ELF-1 (cell line): ENCODE measurements at regions not wholly inside any gene's neighbourhood (a gene's known extent, or its start where the extent isn't known, plus 50 kb on each side); places are given as distances from the start of the nearest gene placed in this dataset.
A peak's percentile ranks its signal among the peaks of the same experiment; 100 is the strongest.

Experiments
- DNase-seq: peaks from one replicate; pipeline ENCODE4 v3.0.0-alpha.2; 2016; ENCODE audit warnings: low read depth, low spot score

DNA sequence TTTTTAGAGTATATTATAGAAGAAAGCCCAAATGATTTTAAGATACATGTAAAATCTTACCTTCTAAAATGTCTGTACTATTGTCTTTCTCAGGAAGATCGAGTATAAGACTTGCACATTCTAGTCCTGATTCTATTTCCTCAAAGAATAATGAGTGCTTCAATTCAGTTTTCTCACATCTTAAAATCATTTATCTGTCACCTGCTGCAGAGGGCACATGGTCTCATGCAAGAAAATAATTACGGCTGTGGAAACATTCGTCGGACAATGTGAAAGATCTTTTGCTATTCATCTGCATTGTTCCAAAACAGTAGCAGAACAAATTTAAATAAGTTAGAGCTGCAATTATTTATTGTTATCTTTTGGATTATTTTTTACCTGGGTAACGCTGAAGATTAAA, 1403.5 kb downstream of the PCDH9 start:
- DNase-seq: no peak

DNA sequence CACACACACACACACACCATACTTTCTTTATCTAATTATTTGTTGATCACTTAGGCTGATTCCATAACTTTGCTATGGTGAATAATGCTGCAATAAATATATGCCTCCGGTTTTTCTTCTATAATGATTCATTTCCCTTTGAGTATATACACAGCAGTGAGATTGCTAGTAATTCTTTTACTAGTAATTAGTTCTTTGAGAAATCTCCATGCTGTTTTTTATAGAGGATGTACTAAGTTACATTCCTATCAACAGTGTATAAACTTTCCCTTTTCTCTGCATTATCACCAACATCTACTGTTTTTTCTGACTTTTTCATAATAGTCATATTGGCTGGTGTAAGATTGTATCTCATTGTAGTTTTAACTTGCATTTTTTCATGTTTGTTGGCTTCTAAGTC, 1405.1 kb downstream of the PCDH9 start:
- no peak for DNase-seq

DNA sequence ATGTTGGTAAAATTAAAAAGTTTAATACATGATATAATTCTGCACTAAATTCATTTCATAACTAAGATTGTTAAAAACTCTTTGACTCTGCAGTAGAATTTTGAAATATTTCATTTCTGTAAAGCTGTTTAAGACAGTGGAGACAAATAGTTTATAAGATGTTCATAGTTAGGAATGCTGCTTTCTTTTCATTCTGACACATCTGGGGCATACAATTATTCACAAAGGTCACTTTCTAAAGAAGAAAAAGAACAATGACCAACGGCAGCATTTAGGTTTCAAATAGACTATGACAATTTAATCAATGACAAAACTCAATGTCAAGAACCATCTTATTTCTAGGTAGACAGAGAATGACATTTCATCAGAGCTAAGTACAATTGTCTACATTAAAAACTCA, 1422.1 kb downstream of the PCDH9 start:
- DNase-seq: no peak

DNA sequence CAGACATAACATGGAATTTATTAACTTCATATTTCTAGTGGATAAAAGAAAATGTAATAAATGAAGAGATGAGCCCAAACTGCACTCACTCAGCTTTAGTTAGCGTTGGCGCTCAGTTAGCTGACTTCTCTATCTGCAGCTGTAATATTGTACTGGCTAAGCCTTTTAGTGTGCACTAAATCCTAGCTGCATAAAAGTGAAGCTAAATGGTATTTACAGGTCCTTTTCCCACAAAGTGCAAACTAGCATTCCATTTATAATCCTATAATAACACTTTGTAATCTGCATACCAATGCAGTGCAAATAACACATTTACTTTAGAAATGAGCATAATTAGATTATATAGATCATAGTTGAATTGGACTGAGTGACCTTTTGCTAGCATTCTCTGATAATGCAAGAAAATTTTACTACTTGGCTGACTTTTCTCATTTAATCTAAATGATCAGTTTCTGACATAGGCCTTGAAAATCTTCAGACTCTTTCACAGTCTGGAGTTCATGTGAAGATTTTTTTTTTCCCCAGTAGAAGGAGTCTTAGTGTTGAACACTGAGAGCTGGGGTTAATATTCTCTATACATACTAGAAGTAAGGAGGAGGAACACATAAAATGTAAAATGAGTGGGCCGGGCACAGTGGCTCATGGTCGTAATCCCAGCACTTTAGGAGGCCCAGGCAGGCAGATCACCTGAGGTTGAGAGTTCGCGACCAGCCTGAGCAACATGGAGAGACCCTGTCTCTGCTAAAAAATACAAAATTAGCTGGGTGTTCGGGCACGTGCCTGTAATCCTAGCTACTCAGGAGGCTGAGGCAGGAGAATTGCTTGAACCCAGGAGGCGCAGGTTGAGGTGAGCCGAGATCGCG, 1426.4 kb downstream of the PCDH9 start:
- DNase-seq: no peak

DNA sequence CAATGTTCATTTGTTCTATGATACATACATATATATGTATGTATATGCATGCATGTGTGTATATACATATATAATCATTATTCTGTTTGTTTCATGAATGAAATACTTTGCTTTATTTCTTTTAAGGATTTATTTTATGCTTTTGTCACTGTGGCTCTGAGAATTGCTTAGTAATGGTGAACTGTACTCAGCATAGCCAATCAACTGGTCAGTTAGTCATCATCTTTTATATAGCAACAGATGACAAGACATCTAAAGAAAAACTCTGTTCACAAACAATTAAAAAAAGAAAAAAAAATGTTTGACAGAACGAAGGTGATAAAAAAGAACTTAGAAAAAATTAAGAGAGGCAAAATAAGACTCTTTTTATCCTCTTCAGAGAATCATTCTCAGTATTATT, 1440.3 kb downstream of the PCDH9 start:
- no peak for DNase-seq

DNA sequence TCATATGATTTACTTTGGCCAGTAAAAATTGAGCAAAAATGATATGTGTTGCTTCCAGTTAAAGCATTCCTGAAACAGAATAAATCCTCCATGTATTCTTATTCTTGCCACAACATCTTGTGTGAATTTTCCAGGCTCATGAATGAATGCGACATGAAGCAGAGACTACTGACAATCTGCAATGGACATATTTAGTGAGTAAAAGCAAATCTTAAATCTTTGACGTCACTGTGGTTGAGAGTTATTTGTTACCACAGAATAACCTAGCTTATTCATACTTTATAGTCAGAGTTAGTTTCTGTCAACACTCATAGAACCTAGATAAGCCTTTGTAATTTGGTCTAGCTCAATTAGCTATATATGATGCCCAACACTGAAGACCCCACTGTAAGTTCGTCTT, 1443.1 kb downstream of the PCDH9 start:
- no peak for DNase-seq

DNA sequence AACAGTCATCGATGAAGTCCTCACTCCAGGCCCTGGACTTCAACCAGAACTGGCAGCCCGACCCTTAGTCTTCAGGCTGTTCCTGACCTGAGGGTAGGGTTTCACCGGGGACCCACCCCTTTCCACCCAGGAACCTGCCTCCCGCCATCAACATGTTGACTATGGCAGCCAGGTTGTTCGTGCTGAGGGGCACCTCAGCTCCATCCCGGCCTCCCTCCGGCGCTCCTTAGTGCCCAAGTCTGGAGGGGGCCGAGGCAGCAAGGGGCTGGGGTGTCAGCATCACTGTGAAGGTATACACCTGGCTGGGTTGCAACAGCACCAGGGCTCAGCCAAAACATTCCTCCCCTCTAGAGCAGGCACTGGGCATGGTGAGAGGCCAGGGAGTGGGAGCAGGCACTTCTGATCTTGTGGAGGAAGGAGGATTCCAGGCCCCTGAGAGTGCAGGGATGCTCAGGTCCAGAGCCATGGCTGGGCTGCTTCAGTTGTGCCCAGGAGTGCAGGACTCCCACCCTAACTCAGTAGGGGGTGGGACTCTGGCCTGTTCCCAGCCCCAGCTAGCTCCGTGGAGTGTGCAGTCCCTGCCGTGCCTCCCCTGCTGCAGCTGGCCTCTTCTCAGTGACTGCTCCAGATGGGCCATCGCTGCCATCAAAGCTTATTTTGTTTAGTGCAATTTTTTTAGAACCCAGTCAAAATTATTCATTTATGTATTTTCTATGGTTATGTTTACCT, 1445.9 kb downstream of the PCDH9 start:
- no peak for DNase-seq

DNA sequence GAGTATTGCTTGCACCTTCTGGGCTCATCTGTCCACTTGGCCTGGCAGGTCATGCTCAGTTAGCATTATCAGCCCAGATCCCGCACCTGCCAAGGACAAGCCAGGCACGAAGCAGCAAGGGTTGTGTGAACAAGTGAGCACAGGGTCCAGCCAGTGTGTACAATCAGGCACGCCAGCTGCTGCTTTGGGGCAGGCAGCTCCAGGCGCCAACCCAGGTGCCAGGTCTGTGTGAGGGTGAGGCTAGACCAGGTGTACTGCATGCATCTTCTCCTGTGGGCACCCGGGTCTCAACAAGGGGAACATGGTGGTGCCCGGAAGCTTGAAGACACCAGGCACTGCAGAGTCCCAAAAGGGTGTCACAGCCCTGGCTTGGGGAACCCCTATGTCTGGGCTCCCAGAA, 1446.8 kb downstream of the PCDH9 start:
- DNase-seq: no peak

DNA sequence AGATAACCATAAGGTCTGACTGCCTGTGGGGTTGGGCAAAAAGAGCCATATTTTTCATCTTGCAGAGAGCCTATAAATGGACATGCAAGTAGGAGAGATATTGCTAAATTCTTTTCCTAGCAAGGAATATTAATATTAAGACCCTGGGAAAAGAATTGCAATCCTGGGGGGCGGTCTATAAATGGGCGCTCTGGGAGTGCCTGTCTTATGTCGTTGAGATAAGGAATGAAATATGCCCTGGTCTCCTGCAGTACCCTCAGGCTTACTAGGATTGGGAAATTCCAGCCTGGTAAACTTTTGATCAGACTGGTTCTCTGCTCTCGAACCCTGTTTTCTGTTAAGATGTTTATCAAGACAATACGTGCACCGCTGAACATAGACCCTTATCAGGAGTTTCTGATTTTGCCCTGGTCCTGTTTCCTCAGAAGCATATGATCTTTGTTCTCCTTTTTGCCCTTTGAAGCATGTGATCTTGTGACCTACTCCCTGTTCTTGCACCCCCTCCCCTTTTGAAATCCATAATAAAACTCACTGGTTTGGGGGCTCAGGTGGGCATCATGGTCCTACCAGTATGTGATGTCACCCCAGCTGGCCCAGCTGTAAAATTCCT, 1458.3 kb downstream of the PCDH9 start:
- peak; percentile 8 for DNase-seq

DNA sequence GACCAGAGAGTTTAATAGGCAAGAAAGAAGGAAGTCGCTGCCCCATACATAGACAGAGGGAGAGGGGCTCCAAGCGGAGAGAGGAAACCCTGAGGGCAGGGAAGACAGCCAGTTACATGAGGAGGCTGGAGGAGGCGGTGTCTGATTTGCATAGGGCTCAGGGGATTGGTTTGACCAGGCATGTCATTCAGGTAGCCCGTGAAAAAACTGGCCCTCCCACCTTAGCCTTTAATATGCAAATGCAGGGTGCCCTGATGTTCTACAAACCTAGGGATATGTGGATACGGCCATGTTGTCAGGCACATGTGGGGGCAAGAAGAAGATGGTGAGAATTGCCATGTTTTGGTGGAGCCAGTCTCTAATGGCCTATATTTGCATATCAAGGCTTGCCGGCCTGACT, 1461.6 kb downstream of the PCDH9 start:
- DNase-seq: peak; percentile 92

DNA sequence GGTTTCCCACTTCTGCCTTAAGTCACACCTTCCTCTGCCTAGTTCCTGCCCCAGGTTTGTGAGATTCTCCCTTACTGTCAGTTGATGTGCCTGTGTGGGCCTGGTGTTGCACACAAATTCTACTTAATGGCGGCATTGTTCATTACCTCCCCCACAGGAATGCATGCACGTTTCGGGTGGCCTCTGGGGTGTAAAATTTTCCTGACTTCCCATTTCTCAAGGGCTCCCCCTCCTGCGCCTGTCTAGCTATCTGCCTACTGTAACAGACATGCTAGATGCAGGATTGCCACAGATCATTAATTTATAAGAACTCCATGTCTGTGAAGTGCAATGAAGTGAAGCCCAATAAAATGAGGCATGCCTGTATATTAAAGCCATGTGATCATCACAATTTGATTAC, 1466.3 kb downstream of the PCDH9 start:
- DNase-seq: no peak

DNA sequence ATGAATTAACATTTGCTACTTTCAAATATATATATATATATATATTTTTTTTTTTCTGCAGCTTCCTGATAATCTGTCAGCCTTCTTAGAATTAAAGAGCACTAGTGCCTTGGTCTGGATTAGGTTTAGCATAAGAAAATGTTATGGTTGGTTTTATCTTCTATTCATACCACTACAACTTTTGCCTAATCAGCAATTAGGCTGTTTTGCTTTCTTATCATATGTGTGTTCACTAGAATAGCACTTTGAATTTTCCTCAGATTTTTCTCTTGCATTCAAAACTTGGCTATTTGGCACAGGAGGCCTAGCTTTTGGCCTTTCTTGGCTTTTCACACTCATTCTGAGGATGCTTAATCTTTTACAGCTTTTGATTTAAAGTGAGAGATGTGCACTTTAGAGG, 1468.1 kb downstream of the PCDH9 start:
- DNase-seq: no peak

DNA sequence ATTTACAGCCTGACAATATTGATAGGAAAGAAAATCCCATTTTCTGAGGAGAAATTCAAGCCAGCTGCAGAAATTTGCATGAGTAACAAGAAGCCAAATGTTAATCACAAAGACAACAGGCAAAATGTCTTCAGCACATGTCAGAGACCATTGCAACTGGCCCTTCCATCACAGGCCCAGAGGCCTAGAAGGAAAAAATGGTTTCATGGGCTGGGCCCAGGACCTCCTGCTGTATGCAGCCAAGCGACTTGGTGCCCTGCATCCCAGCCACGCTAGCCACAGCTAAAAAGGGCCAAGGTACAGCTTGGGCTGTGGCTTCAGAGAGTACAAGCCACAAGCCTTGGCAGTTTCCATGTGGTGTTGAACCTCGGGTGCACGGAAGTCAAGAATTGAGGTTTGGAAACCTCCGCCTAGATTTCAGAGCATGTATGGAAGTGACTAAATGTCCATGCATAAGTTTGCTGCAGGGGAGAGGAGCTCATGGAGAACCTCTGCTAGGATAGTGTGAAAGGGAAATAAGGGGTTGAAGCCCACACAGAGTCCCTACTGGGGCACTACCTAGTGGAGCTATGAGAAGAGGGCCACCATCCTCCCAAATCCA, 1474.0 kb downstream of the PCDH9 start:
- no peak for DNase-seq

DNA sequence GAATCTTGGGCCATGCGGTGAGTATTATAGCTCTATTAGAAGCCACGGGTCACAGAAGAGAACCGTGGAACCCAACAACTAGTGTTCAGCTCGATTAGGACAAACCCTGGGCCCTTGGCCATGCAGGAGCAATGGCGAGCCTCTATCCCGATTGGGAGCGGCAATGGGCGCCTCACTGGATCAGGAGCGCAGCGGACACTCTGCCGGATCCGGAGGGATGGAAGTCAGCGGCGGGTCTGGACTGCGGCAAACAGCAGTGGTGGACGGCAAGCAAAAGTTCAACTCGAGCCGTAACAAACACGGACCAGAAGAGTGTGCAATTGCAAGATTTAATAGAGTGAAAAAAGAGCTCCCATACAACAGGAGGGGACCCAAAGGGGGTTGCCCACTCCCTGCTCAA, 1481.9 kb downstream of the PCDH9 start:
- DNase-seq: no peak

DNA sequence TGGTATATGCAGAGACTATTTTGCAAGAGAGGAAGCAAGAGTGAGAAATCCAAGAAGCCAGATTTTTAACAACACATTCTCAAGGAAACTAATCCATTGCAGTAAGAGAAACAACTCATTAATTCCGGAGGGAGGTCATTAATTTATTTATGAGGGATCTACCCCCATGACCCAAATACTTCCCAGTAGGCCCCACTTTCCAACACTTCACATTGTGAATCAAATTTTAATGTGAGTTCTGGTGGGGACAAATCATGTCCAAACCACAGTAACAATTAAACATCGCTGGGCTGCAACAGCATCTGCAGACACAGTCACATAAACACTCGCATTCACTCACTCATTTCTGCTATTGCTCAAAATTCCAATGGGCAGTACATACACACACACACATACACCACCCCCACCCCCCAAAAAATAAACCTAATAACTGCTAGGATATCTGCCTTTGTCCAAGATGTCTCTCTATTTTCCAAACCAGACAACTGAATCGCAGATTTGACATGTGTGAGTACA, 1483.7 kb downstream of the PCDH9 start:
- DNase-seq: no peak

DNA sequence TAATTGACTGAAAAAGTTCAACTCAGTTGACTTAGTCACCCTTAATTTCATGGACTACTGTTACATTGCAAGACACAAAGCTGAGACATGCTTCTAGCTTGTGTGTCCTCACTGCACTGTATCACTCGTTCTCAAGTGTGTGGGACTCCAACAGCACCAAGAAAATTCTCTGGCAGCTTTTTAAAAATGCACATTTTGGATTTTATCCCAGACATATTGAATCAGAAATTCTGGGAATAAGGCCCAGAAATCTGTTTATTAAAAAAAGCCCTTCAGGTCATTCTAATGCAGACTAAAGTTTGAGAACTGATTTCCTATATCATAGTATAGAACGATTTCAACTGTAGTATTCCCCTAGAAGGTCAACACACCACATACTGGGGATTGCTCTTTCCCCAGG, 1485.3 kb downstream of the PCDH9 start:
- DNase-seq: no peak

DNA sequence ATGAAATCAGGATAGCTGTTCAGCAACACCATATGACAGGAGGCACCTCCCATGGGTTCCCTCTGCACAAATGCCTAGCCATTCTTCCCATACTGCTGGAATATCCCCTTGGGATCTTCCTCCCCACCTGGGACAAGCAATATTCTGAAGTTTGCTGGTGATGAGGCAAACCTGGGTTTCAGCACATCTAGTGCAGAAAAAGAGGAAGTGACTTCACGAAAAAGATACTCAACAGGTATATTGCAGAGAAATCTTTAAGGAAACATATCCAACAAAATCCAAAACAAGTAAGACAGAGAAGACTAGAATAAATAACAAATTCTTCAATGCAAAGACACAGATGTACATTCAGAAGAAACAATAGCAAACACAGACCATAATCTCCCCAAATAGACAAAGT, 1497.0 kb downstream of the PCDH9 start:
- no peak for DNase-seq

DNA sequence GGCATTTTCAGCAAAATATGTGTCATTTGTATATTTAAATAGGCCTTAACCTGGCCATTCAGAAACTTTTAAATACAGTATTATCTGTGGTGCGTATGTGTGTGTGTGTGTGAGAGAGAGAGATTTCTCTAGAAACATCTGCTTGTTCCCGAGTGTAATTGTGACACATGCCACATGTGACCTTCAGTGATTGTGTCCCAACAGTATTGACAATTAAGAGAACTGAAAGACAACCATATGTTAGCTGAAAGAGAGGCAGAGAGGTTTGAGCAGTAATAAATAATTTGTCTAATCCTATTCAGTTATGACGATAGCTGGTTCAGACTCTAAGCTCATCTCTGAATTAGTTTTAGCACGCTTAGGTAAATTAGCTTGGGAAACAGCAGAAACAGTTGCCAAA, 1503.1 kb downstream of the PCDH9 start:
- no peak for DNase-seq

DNA sequence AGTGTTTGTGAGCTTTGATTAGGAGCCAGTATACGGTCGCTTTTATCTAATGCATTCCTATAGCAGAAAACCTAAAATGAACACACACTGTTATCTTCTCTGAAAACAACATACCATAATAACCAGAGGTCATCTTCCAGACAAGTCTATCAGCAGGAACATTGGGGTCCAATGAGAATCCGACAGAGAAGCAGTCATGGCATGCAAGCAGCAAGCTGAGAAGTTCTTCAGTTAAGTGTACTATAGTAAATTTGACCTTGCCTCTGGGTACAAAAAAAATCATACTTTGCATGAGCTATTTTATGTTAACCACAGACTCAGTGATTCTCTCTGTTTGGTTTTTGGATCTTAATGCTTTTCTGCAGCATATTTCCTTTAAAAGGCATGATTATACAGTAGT, 1505.1 kb downstream of the PCDH9 start:
- no peak for DNase-seq

DNA sequence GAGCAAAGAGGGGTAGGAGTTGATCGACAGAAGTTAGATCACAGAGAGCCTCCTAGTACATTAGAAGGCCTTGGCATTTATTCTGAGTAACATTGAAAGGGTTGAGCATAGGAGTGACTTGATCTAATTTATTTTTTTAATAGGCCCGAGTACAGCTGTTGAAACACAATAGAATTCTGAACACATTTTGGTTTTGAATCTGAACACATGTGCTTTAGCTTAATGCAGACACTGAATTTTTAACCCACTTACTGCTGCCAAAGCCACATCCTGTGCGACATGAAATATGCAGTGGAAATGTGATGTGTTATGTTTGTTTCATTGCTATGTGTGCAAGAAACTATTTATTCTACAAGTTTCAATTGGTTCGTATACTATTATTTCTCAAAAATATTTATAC, 1505.9 kb downstream of the PCDH9 start:
- no peak for DNase-seq

DNA sequence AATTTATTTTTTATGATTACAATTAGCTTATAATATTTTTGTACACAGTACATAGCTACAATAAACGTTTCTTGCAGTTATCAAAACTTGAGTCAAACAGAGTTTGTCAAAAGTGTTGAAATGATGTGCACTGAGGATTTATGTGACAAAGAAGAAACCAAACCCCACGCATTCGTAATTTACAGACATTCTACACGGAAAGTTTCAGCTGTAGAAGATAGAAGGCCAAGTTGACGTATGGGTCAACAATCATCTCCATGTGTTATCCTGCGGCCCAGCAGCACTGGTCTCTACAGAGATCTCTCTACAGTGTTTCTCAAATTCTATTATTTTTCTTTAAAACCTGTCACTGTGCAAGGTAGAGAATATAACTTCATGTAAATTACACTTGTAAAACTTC, 1507.6 kb downstream of the PCDH9 start:
- DNase-seq: no peak

DNA sequence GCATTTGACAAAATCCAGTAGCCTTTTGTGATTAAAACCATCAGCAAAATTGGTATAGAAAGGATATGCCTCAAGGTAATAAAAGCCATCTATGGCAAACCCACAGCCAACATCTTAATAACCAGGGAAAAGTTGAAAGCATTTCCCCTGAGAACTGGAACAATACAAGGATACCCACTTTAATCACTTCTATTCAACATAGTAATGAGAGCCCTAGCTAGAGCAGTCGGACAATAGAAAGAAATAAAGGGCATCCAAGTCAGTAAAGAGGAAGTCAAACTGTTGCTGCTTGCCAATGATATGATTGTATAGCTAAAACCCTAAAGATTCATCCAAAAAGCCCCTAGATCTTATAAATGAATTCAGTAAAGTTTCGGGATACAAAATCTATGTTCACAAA, 1510.3 kb downstream of the PCDH9 start:
- DNase-seq: no peak
